ENCODE measurements at regions not wholly inside any gene's neighbourhood (a gene's known extent, or its start where the extent isn't known, plus 50 kb on each side); places are given as distances from the start of the nearest gene placed in this dataset.
"Not testable (repeated sequence)": the region's sequence is repeated elsewhere in the genome, so short reads cannot be mapped to it uniquely, and the experiment has no call there.

- Histone ChIP-seq H4K20me1 (ENCODE audit: insufficient read depth) (no peaks in the 10 kb centered on the region), H2AFZ (no peak overlapping the region)
- CTCF ChIA-PET = no interaction called here
These were observed 165.6 kb downstream of the USP31 start for GRCh38 chr16:22983614-22984013.

GRCh38 chr16:22980514-22980913 is 166.6 kb downstream of the HS3ST2 start:
- DNase-seq; H3F3A ChIP-seq (ENCODE audit: insufficient read depth, low read depth); H2AFZ ChIP-seq; H3K27me3 ChIP-seq (ENCODE audit: insufficient read depth, low read depth); POLR2A ChIA-PET (ENCODE audit: unreplicated experiment); H3K9me2 ChIP-seq (ENCODE audit: insufficient read depth); H3K4me3 ChIP-seq; H3K4me2 ChIP-seq; H3K79me2 ChIP-seq (ENCODE audit: low read depth); H3K27ac ChIP-seq; BruUV-seq (replicated peaks); CTCF ChIA-PET; H3K36me3 ChIP-seq (ENCODE audit: low read depth); H4K20me1 ChIP-seq (ENCODE audit: insufficient read depth); intact Hi-C loops (cut with micrococcal nuclease; ENCODE audit: unreplicated experiment); H3K4me1 ChIP-seq (replicated peaks; ENCODE audit: insufficient read depth): not testable (repeated sequence)
- H3K9me3 ChIP-seq (ENCODE audit: insufficient read depth, low read depth) = peaks cover 11% of the 10 kb centered on the region; the same call in 1 of the 2 replicates

More at GRCh38 chr16:22983614-22984013, 165.6 kb downstream of the USP31 start:
- Histone ChIP-seq H3K9me3 (ENCODE audit: insufficient read depth, low read depth) (peaks cover 11% of the 10 kb centered on the region; the same call in 1 of the 2 replicates), H3K36me3 (ENCODE audit: low read depth) (no peaks in the 10 kb centered on the region), H3K9me2 (ENCODE audit: insufficient read depth) (no peaks in the 10 kb centered on the region), H3F3A (ENCODE audit: insufficient read depth, low read depth) (no peaks in the 10 kb centered on the region), H3K79me2 (ENCODE audit: low read depth) (no peaks in the 10 kb centered on the region), H3K27me3 (ENCODE audit: insufficient read depth, low read depth) (peaks cover 18% of the 10 kb centered on the region; the same call in 1 of the 2 replicates), H3K4me3 (no peak overlapping the region), H3K4me1 (replicated peaks; ENCODE audit: insufficient read depth) (no peaks in the 10 kb centered on the region), H3K4me2 (no peak overlapping the region), H3K27ac (no peak overlapping the region)
- no peak for TF ChIP-seq CTCF (conservative IDR thresholded peaks at IDR 0.05)
- DNase-seq = no peak
- POLR2A ChIA-PET (ENCODE audit: unreplicated experiment) = no interaction called here
- intact Hi-C loops (cut with micrococcal nuclease; ENCODE audit: unreplicated experiment) = no loop called here
- no TSS peak for BruUV-seq (replicated peaks)

GRCh38 chr16:22979038-22979437 is 165.1 kb downstream of the HS3ST2 start:
- intact Hi-C loops (cut with micrococcal nuclease; ENCODE audit: unreplicated experiment) = no loop called here
- peaks cover 10% of the 10 kb centered on the region; the same call in 1 of the 2 replicates for H3K9me3 ChIP-seq (ENCODE audit: insufficient read depth, low read depth)
- H3K4me3 ChIP-seq = no peak overlapping the region
- H3K27me3 ChIP-seq (ENCODE audit: insufficient read depth, low read depth) = peaks cover 8% of the 10 kb centered on the region; the same call in 1 of the 2 replicates
- POLR2A ChIA-PET (ENCODE audit: unreplicated experiment) = interaction anchor here (0.6 kb wide), 1 partner anchor 32 kb away, joined by 4 read pairs; no protein-coding TSS in a partner anchor
- no peak overlapping the region for H2AFZ ChIP-seq
- no peaks in the 10 kb centered on the region for H3K36me3 ChIP-seq (ENCODE audit: low read depth)
- CTCF ChIA-PET = no interaction called here
- no peaks in the 10 kb centered on the region for H4K20me1 ChIP-seq (ENCODE audit: insufficient read depth)
- H3K27ac ChIP-seq = no peak overlapping the region
- TF ChIP-seq EZH2 (IDR thresholded peaks at IDR 0.05; ENCODE audit: low read depth) = no peak
- TF ChIP-seq CTCF (conservative IDR thresholded peaks at IDR 0.05) = no peak
- BruUV-seq (replicated peaks) = no TSS peak
- no peak overlapping the region for H3K4me2 ChIP-seq
- H3K4me1 ChIP-seq (replicated peaks; ENCODE audit: insufficient read depth) = no peaks in the 10 kb centered on the region
- no peak for DNase-seq
- H3K79me2 ChIP-seq (ENCODE audit: low read depth) = no peaks in the 10 kb centered on the region
- no peaks in the 10 kb centered on the region for H3F3A ChIP-seq (ENCODE audit: insufficient read depth, low read depth)
- H3K9me2 ChIP-seq (ENCODE audit: insufficient read depth) = no peaks in the 10 kb centered on the region

GRCh38 chr16:22977294-22977697 is 163.3 kb downstream of the HS3ST2 start:
- H2AFZ ChIP-seq = no peak overlapping the region
- no peaks in the 10 kb centered on the region for H3K36me3 ChIP-seq (ENCODE audit: low read depth)
- H3K27me3 ChIP-seq (ENCODE audit: insufficient read depth, low read depth) = peaks cover 8% of the 10 kb centered on the region; the same call in 1 of the 2 replicates
- intact Hi-C loops (cut with micrococcal nuclease; ENCODE audit: unreplicated experiment) = no loop called here
- H3F3A ChIP-seq (ENCODE audit: insufficient read depth, low read depth) = no peaks in the 10 kb centered on the region
- no peaks in the 10 kb centered on the region for H4K20me1 ChIP-seq (ENCODE audit: insufficient read depth)
- ChIA-PET CTCF (no interaction called here), POLR2A (ENCODE audit: unreplicated experiment) (no interaction called here)
- H3K9me2 ChIP-seq (ENCODE audit: insufficient read depth) = no peaks in the 10 kb centered on the region
- no peak overlapping the region for H3K4me3 ChIP-seq
- no peaks in the 10 kb centered on the region for H3K9me3 ChIP-seq (ENCODE audit: insufficient read depth, low read depth)
- peak; percentile 67 for TF ChIP-seq CTCF (conservative IDR thresholded peaks at IDR 0.05)
- no peak for TF ChIP-seq EZH2 (IDR thresholded peaks at IDR 0.05; ENCODE audit: low read depth)
- H3K27ac ChIP-seq = no peak overlapping the region
- no peaks in the 10 kb centered on the region for H3K79me2 ChIP-seq (ENCODE audit: low read depth)
- H3K4me2 ChIP-seq = no peak overlapping the region
- BruUV-seq (replicated peaks) = no TSS peak
- DNase-seq = no peak
- H3K4me1 ChIP-seq (replicated peaks; ENCODE audit: insufficient read depth) = no peaks in the 10 kb centered on the region
